Panc1 (cell line): ENCODE measurements at regions not wholly inside any gene's neighbourhood (a gene's known extent, or its start where the extent isn't known, plus 50 kb on each side); places are given as distances from the start of the nearest gene placed in this dataset.

Experiments used
- ATAC-seq: fragments of 200-7000 bp; cut with Tn5 transposase; 2 replicates; pipeline ENCODE4 v1.9.1; 2020; ENCODE audit warnings: mild to moderate bottlenecking, moderate library complexity
- BruUV-seq: library from RNA; stranded (reverse); fragments of 400-500 nt; replicated peaks from 2 replicates; lab custom pipeline; 2021; lab: Mats Ljungman, UMichigan
- CTCF ChIA-PET: fragments of 300-600 bp; sonication (Branson Sonifier 250); formaldehyde crosslinking; loops from one replicate; lab custom pipeline; 2022; ENCODE audit warnings: antibody characterized with exemption; lab: Charles Lee
- POLR2A ChIA-PET: fragments of 300-600 bp; sonication (Branson Sonifier 250); formaldehyde crosslinking; loops from one replicate; lab custom pipeline; 2022; ENCODE audit warnings: antibody characterized with exemption; lab: Charles Lee
- DNase-seq: peaks from one replicate; pipeline ENCODE4 v3.0.0-alpha.2; 2010; ENCODE audit warnings: low read depth, low spot score
- H3K27ac ChIP-seq: 2 replicates; pipeline ENCODE4 v1.5.1; 2011; ENCODE audit warnings: mild to moderate bottlenecking, low read length, inconsistent platforms
- H3K27me3 ChIP-seq: fragments of 200-500 bp; sonication (Bioruptor generic); 2 replicates; pipeline ENCODE4 v1.6.0; 2014; ENCODE audit warnings: low read length, inconsistent platforms; ENCODE audit not compliant: control insufficient read depth, insufficient read depth
- H3K36me3 ChIP-seq: fragments of 200-500 bp; sonication (Bioruptor generic); 2 replicates; pipeline ENCODE4 v1.5.1; 2014; ENCODE audit warnings: inconsistent platforms, mild to moderate bottlenecking, low read length, moderate library complexity; ENCODE audit not compliant: control insufficient read depth, insufficient read depth
- H3K4me1 ChIP-seq: 2 replicates; pipeline ENCODE4 v1.5.1; 2011; ENCODE audit warnings: inconsistent platforms, mild to moderate bottlenecking, low read length, moderate library complexity; ENCODE audit not compliant: control insufficient read depth, insufficient read depth
- H3K4me3 ChIP-seq, 2 experiments: 2 replicates each; pipeline ENCODE4 v1.5.1; 2011 to 2012; ENCODE audit warnings: low read depth in 2 of 2, low read length in 2 of 2, mild to moderate bottlenecking in 2 of 2, inconsistent platforms in 1 of 2, moderate library complexity in 1 of 2
- H3K9me3 ChIP-seq: fragments of 200-500 bp; sonication (Bioruptor generic); 2 replicates; pipeline ENCODE4 v1.5.1; 2014; ENCODE audit warnings: low read depth, mild to moderate bottlenecking, inconsistent platforms, low read length, moderate library complexity; ENCODE audit not compliant: control insufficient read depth, insufficient read depth
- CTCF ChIP-seq: fragments of 450-650 bp; IDR thresholded peaks from 2 replicates; pipeline ENCODE4 v1.5.1; 2017; ENCODE audit warnings: mild to moderate bottlenecking
- POLR2AphosphoS5 ChIP-seq: IDR thresholded peaks from 2 replicates; pipeline ENCODE4 v1.6.1; 2012; ENCODE audit warnings: mild to moderate bottlenecking, low read depth, low read length, moderate library complexity
- REST ChIP-seq, 2 experiments: IDR thresholded peaks; 2 replicates each; pipeline ENCODE4 v1.6.1; 2011 to 2012; ENCODE audit warnings: low read depth in 2 of 2, control low read depth in 1 of 2, low read length in 1 of 2, mild to moderate bottlenecking in 1 of 2, moderate library complexity in 1 of 2; ENCODE audit not compliant: insufficient read depth in 1 of 2
- SIN3A ChIP-seq: IDR thresholded peaks from 2 replicates; pipeline ENCODE4 v1.6.1; 2012; ENCODE audit warnings: low read depth, mild to moderate bottlenecking, low read length, moderate library complexity, borderline replicate concordance; ENCODE audit not compliant: insufficient read depth
- TCF7L2 ChIP-seq: IDR thresholded peaks from 2 replicates; pipeline ENCODE4 v1.6.1; 2011; ENCODE audit warnings: mild to moderate bottlenecking, low read depth, low read length, inconsistent platforms
- in situ Hi-C: cut with HindIII; loops from 2 replicates; pipeline ENCODE4 v1.10.0; 2016; ENCODE audit warnings: low sequenced_read_pairs, low pct_unique_long_range_greater_than_20kb
- intact Hi-C: fragments of 100-400 bp; cut with micrococcal nuclease; formaldehyde crosslinking; loops from one replicate; pipeline ENCODE4 v1.10.0; 2022; ENCODE audit not compliant: unreplicated experiment

DNA sequence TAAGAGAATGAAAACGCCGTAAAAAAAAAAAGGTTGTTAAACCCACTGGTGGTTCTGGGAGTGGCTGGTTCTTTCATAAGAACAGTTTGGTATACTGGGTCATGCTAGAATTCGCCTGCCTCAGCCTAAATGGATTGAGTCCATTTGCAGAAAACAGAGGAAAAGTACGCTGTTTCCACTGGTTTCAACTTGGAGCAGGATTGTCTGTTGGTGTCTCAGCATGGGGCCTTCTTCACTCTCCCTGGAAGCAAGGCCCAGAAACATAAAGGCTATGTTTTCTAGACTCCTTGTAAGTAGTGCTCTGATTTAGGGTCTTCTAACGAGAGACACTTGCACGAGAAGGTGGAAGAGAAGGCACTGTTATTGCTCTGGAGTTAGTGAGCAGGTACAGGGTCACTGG lies 116.9 kb upstream of the MTAP start:
- H3K9me3 ChIP-seq: no peaks in the 10 kb centered on the region
- ChIA-PET POLR2A (no interaction called here), CTCF (no interaction called here)
- TF ChIP-seq TCF7L2 (no peak), REST (IDR thresholded peaks at IDR 0.05; ENCODE audit: insufficient read depth in 1 of 2, low read depth in 2 of 2, low read length in 1 of 2) (no peak), SIN3A (no peak)
- peaks cover 97% of the 10 kb centered on the region for H3K4me1 ChIP-seq
- DNase-seq: no peak
- in situ Hi-C loops: no loop called here
- no peaks in the 10 kb centered on the region for H3K27me3 ChIP-seq
- BruUV-seq: no TSS peak
- no peaks in the 10 kb centered on the region for H3K36me3 ChIP-seq
- peak overlapping the region in 1 of 2 experiments; percentile 12; a peak in 2 of 4 replicates for H3K4me3 ChIP-seq
- intact Hi-C loops: loop anchor here (10.0 kb wide), 1 partner anchor 99 kb away; no protein-coding TSS in a partner anchor
- peak overlapping the region; percentile 95 for H3K27ac ChIP-seq
- ATAC-seq: no peak

GRCh38 chr9:21686738-21687137 lies 115.7 kb upstream of the MTAP start:
- DNase-seq: no peak
- POLR2A ChIA-PET: interaction anchor here (0.6 kb wide), 1 partner anchor 117 kb away, joined by 3 read pairs; no protein-coding TSS in a partner anchor
- Histone ChIP-seq H3K4me1 (peaks cover 88% of the 10 kb centered on the region), H3K27me3 (no peaks in the 10 kb centered on the region), H3K4me3 (no peak overlapping the region), H3K36me3 (no peaks in the 10 kb centered on the region), H3K9me3 (no peaks in the 10 kb centered on the region; the same call in 1 of the 2 replicates), H3K27ac (peak overlapping the region; percentile 95)
- intact Hi-C loops (loop anchor here (10.0 kb wide), 1 partner anchor 98 kb away; no protein-coding TSS in a partner anchor), in situ Hi-C loops (no loop called here)
- CTCF ChIA-PET: interaction anchor here (1.1 kb wide), 1 partner anchor 102 kb away, joined by 3 read pairs; no protein-coding TSS in a partner anchor
- TF ChIP-seq CTCF (no peak), SIN3A (no peak), POLR2AphosphoS5 (no peak), TCF7L2 (no peak), REST (IDR thresholded peaks at IDR 0.05; ENCODE audit: insufficient read depth in 1 of 2, low read depth in 2 of 2, low read length in 1 of 2) (no peak)
- no TSS peak for BruUV-seq
- no peak for ATAC-seq
